ENCODE measurements at regions not wholly inside any gene's neighbourhood (a gene's known extent, or its start where the extent isn't known, plus 50 kb on each side); places are given as distances from the start of the nearest gene placed in this dataset.
"Not testable (repeated sequence)": the region's sequence is repeated elsewhere in the genome, so short reads cannot be mapped to it uniquely, and the experiment has no call there.

GRCh38 chr16:88158256-88159045 lies 207.2 kb downstream of the BANP start:
- H3K9ac ChIP-seq (ENCODE audit: low read depth, low read length); H3K36me3 ChIP-seq (ENCODE audit: insufficient read depth, low read length); H3K9me3 ChIP-seq (replicated peaks; ENCODE audit: low read length); H3K4me1 ChIP-seq (ENCODE audit: control insufficient read depth, insufficient read depth, low read length); H3K4me3 ChIP-seq (ENCODE audit: low read length); H3K4me2 ChIP-seq (ENCODE audit: low read length): not testable (repeated sequence)
- H3K27me3 ChIP-seq (ENCODE audit: control insufficient read depth, insufficient read depth, low read length): peaks cover 10% of the 10 kb centered on the region

- H3K4me3 ChIP-seq (ENCODE audit: low read length); H3K9ac ChIP-seq (ENCODE audit: low read depth, low read length); H3K4me1 ChIP-seq (ENCODE audit: control insufficient read depth, insufficient read depth, low read length); H3K4me2 ChIP-seq (ENCODE audit: low read length); H3K36me3 ChIP-seq (ENCODE audit: insufficient read depth, low read length); H3K9me3 ChIP-seq (replicated peaks; ENCODE audit: low read length): not testable (repeated sequence)
- peaks cover 12% of the 10 kb centered on the region for H3K27me3 ChIP-seq (ENCODE audit: control insufficient read depth, insufficient read depth, low read length)
Measured at GRCh38 chr16:88159046-88159896, 208.0 kb downstream of the BANP start.

- H3K36me3 ChIP-seq (ENCODE audit: insufficient read depth, low read length); H3K4me2 ChIP-seq (ENCODE audit: low read length); H3K4me3 ChIP-seq (ENCODE audit: low read length); H3K4me1 ChIP-seq (ENCODE audit: control insufficient read depth, insufficient read depth, low read length); H3K9ac ChIP-seq (ENCODE audit: low read depth, low read length); H3K9me3 ChIP-seq (replicated peaks; ENCODE audit: low read length): not testable (repeated sequence)
- peaks cover 18% of the 10 kb centered on the region for H3K27me3 ChIP-seq (ENCODE audit: control insufficient read depth, insufficient read depth, low read length)
Measured at GRCh38 chr16:88159897-88160335, 208.7 kb downstream of the BANP start.

- H3K4me3 ChIP-seq (ENCODE audit: low read length); H3K9me3 ChIP-seq (replicated peaks; ENCODE audit: low read length); H3K4me2 ChIP-seq (ENCODE audit: low read length); H3K9ac ChIP-seq (ENCODE audit: low read depth, low read length); H3K4me1 ChIP-seq (ENCODE audit: control insufficient read depth, insufficient read depth, low read length); H3K36me3 ChIP-seq (ENCODE audit: insufficient read depth, low read length): not testable (repeated sequence)
- H3K27me3 ChIP-seq (ENCODE audit: control insufficient read depth, insufficient read depth, low read length): peaks cover 16% of the 10 kb centered on the region
Measured at GRCh38 chr16:88161191-88161590, 210.0 kb downstream of the BANP start.

GRCh38 chr16:88161623-88162275 lies 210.5 kb downstream of the BANP start:
- peaks cover 16% of the 10 kb centered on the region for H3K27me3 ChIP-seq (ENCODE audit: control insufficient read depth, insufficient read depth, low read length)
- H3K4me1 ChIP-seq (ENCODE audit: control insufficient read depth, insufficient read depth, low read length); H3K9me3 ChIP-seq (replicated peaks; ENCODE audit: low read length); H3K36me3 ChIP-seq (ENCODE audit: insufficient read depth, low read length); H3K9ac ChIP-seq (ENCODE audit: low read depth, low read length); H3K4me3 ChIP-seq (ENCODE audit: low read length); H3K4me2 ChIP-seq (ENCODE audit: low read length): not testable (repeated sequence)

- not testable (repeated sequence) for H3K4me1 ChIP-seq (ENCODE audit: control insufficient read depth, insufficient read depth, low read length); H3K4me2 ChIP-seq (ENCODE audit: low read length); H3K4me3 ChIP-seq (ENCODE audit: low read length); H3K9me3 ChIP-seq (replicated peaks; ENCODE audit: low read length); H3K9ac ChIP-seq (ENCODE audit: low read depth, low read length); H3K36me3 ChIP-seq (ENCODE audit: insufficient read depth, low read length)
- H3K27me3 ChIP-seq (ENCODE audit: control insufficient read depth, insufficient read depth, low read length): peaks cover 20% of the 10 kb centered on the region
Measured at GRCh38 chr16:88162778-88163177, 211.5 kb downstream of the BANP start.

- not testable (repeated sequence) for H3K4me3 ChIP-seq (ENCODE audit: low read length); H3K9ac ChIP-seq (ENCODE audit: low read depth, low read length); H3K36me3 ChIP-seq (ENCODE audit: insufficient read depth, low read length); H3K4me1 ChIP-seq (ENCODE audit: control insufficient read depth, insufficient read depth, low read length); H3K4me2 ChIP-seq (ENCODE audit: low read length); H3K9me3 ChIP-seq (replicated peaks; ENCODE audit: low read length)
- peaks cover 27% of the 10 kb centered on the region for H3K27me3 ChIP-seq (ENCODE audit: control insufficient read depth, insufficient read depth, low read length)
Measured at GRCh38 chr16:88164196-88165039, 213.2 kb downstream of the BANP start.

GRCh38 chr16:88165040-88165544 lies 213.9 kb downstream of the BANP start:
- H3K27me3 ChIP-seq (ENCODE audit: control insufficient read depth, insufficient read depth, low read length): peaks cover 27% of the 10 kb centered on the region
- H3K9ac ChIP-seq (ENCODE audit: low read depth, low read length); H3K4me2 ChIP-seq (ENCODE audit: low read length); H3K9me3 ChIP-seq (replicated peaks; ENCODE audit: low read length); H3K36me3 ChIP-seq (ENCODE audit: insufficient read depth, low read length); H3K4me1 ChIP-seq (ENCODE audit: control insufficient read depth, insufficient read depth, low read length); H3K4me3 ChIP-seq (ENCODE audit: low read length): not testable (repeated sequence)

GRCh38 chr16:88165683-88166082 lies 214.4 kb downstream of the BANP start:
- not testable (repeated sequence) for H3K4me3 ChIP-seq (ENCODE audit: low read length); H3K9ac ChIP-seq (ENCODE audit: low read depth, low read length); H3K4me1 ChIP-seq (ENCODE audit: control insufficient read depth, insufficient read depth, low read length); H3K36me3 ChIP-seq (ENCODE audit: insufficient read depth, low read length); H3K9me3 ChIP-seq (replicated peaks; ENCODE audit: low read length); H3K4me2 ChIP-seq (ENCODE audit: low read length)
- peaks cover 29% of the 10 kb centered on the region for H3K27me3 ChIP-seq (ENCODE audit: control insufficient read depth, insufficient read depth, low read length)

GRCh38 chr16:88166209-88166773 lies 215.1 kb downstream of the BANP start:
- not testable (repeated sequence) for H3K4me3 ChIP-seq (ENCODE audit: low read length); H3K9me3 ChIP-seq (replicated peaks; ENCODE audit: low read length); H3K4me1 ChIP-seq (ENCODE audit: control insufficient read depth, insufficient read depth, low read length); H3K9ac ChIP-seq (ENCODE audit: low read depth, low read length); H3K4me2 ChIP-seq (ENCODE audit: low read length); H3K36me3 ChIP-seq (ENCODE audit: insufficient read depth, low read length)
- peaks cover 29% of the 10 kb centered on the region for H3K27me3 ChIP-seq (ENCODE audit: control insufficient read depth, insufficient read depth, low read length)

Data from skeletal muscle satellite cell (primary cell).